HepG2 (cell line): ENCODE measurements at regions not wholly inside any gene's neighbourhood (a gene's known extent, or its start where the extent isn't known, plus 50 kb on each side); places are given as distances from the start of the nearest gene placed in this dataset.
A peak's percentile ranks its signal among the peaks of the same experiment; 100 is the strongest.

ENCODE experiments used
- ARID4A ChIP-seq: sonication (generic); formaldehyde crosslinking; IDR thresholded peaks from 2 replicates; pipeline ENCODE4 v1.5.0; 2020; ENCODE audit warnings: mild to moderate bottlenecking, missing genetic modification reagents, borderline replicate concordance
- ATF6 ChIP-seq: sonication (generic); formaldehyde crosslinking; conservative IDR thresholded peaks from 2 replicates; pipeline ENCODE4 v1.4.0; 2020; ENCODE audit warnings: missing genetic modification reagents
- ATRX ChIP-seq: sonication (generic); formaldehyde crosslinking; IDR thresholded peaks from 2 replicates; pipeline ENCODE4 v1.4.0; 2020; ENCODE audit warnings: missing genetic modification reagents, borderline replicate concordance
- CCDC6 ChIP-seq: sonication (generic); formaldehyde crosslinking; IDR thresholded peaks from 2 replicates; pipeline ENCODE4 v1.8.1; 2022; ENCODE audit warnings: mild to moderate bottlenecking, missing genetic modification reagents, moderate library complexity
- DPF2 ChIP-seq: sonication (generic); formaldehyde crosslinking; IDR thresholded peaks from 2 replicates; pipeline ENCODE4 v1.4.0; 2020; ENCODE audit warnings: mild to moderate bottlenecking, low read depth, missing genetic modification reagents, borderline replicate concordance
- EZH2 ChIP-seq: conservative IDR thresholded peaks from 2 replicates; pipeline ENCODE4 v1.6.1; 2012; ENCODE audit warnings: mild to moderate bottlenecking, low read depth, low read length, moderate library complexity
- FOSL2 ChIP-seq: sonication (generic); formaldehyde crosslinking; IDR thresholded peaks from 2 replicates; pipeline ENCODE4 v1.4.0; 2020; ENCODE audit warnings: missing genetic modification reagents
- HNRNPK ChIP-seq: fragments of 200-400 bp; formaldehyde crosslinking; IDR thresholded peaks from 2 replicates; pipeline ENCODE4 v1.6.1; 2018; ENCODE audit warnings: low read length, low read depth, moderate library complexity, mild to moderate bottlenecking; ENCODE audit not compliant: poor library complexity, severe bottlenecking
- IRF9 ChIP-seq: sonication (generic); formaldehyde crosslinking; IDR thresholded peaks from 2 replicates; pipeline ENCODE4 v1.8.0; 2022; ENCODE audit warnings: missing genetic modification reagents, mild to moderate bottlenecking, borderline replicate concordance
- RNF2 ChIP-seq: fragments of 450-650 bp; conservative IDR thresholded peaks from 2 replicates; pipeline ENCODE4 v1.6.1; 2016; ENCODE audit warnings: low read depth
- SNAPC4 ChIP-seq: sonication (generic); formaldehyde crosslinking; IDR thresholded peaks from 2 replicates; pipeline ENCODE4 v1.4.0; 2020; ENCODE audit warnings: mild to moderate bottlenecking, missing genetic modification reagents
- TARDBP ChIP-seq: sonication (generic); formaldehyde crosslinking; IDR thresholded peaks from 2 replicates; pipeline ENCODE4 v1.8.0; 2022; ENCODE audit warnings: mild to moderate bottlenecking, missing genetic modification reagents
- TP53 ChIP-seq: sonication (generic); formaldehyde crosslinking; conservative IDR thresholded peaks from 2 replicates; pipeline ENCODE4 v1.4.0; 2020; ENCODE audit warnings: missing genetic modification reagents
- ZFP82 ChIP-seq: sonication (generic); formaldehyde crosslinking; IDR thresholded peaks from 2 replicates; pipeline ENCODE4 v1.5.1; 2020; ENCODE audit warnings: mild to moderate bottlenecking, missing genetic modification reagents, borderline replicate concordance
- ZNF431 ChIP-seq: sonication (generic); formaldehyde crosslinking; IDR thresholded peaks from 2 replicates; pipeline ENCODE4 v1.9.0; 2022; ENCODE audit warnings: missing genetic modification reagents, low read depth, mild to moderate bottlenecking, borderline replicate concordance

- no peak for TF ChIP-seq CCDC6
- peak; percentile 32; the same call in 1 of the 2 replicates for TF ChIP-seq RNF2
- no peak for TF ChIP-seq ZNF431 (CRISPR knock-in tag)
- no peak for TF ChIP-seq TP53 (CRISPR knock-in tag)
- no peak for TF ChIP-seq ARID4A (CRISPR knock-in tag)
- TF ChIP-seq TARDBP (CRISPR knock-in tag), result no peak
- TF ChIP-seq ZFP82 (CRISPR knock-in tag), result no peak
- TF ChIP-seq DPF2 (CRISPR knock-in tag), result no peak
- TF ChIP-seq ATRX (CRISPR knock-in tag), result no peak
- TF ChIP-seq ATF6, result no peak
- peak; percentile 11 for TF ChIP-seq HNRNPK
- TF ChIP-seq IRF9 (CRISPR knock-in tag), result no peak
- TF ChIP-seq EZH2, result no peak
- TF ChIP-seq SNAPC4, result no peak
- peak; percentile 75 for TF ChIP-seq FOSL2 (CRISPR knock-in tag)
These were observed 276.9 kb upstream of the NEBL start (continued) for GRCh38 chr10:21173802-21174714.
